D721Med (cell line): ENCODE measurements at regions not wholly inside any gene's neighbourhood (a gene's known extent, or its start where the extent isn't known, plus 50 kb on each side); places are given as distances from the start of the nearest gene placed in this dataset.

ENCODE experiments used
- DNase-seq: peaks from one replicate; pipeline ENCODE4 v3.0.0; 2011; ENCODE audit warnings: low spot score; ENCODE audit not compliant: insufficient read length
- FAIRE-seq: peaks from 2 replicates; lab custom pipeline; 2011; peaks lifted over from hg19 to GRCh38; lab: Jason Lieb, UNC
- CTCF ChIP-seq: IDR thresholded peaks from 2 replicates; pipeline ENCODE4 v1.5.1; 2012; ENCODE audit warnings: mild to moderate bottlenecking, control low read depth; ENCODE audit not compliant: insufficient read depth; ENCODE audit errors: missing control alignments

DNA sequence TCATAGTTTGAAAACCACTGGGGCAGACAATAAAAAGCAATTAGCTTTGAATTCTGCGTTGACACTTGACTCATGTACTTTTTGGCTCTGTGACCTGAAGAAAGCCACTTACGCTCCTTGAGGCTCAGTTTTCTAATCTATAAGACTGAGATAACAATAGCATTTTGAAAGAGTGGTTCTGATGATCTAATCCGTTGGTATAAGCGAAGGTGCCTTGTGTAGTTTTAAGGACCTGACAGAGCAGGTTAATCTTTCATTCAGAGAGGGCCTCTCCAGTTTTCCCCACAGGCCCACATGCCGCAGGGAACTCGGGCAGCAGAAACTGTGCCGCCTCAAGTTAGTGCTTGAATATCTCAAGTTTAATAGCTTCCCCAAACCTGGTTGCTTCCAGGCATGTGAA, 306.0 kb upstream of the GBE1 start:
- FAIRE-seq (no peak), DNase-seq (no peak)
- no peak for TF ChIP-seq CTCF

- TF ChIP-seq CTCF = no peak
- no peak for FAIRE-seq
- no peak for DNase-seq
Observed at GRCh38 chr3:82058809-82059208, 297.4 kb upstream of the GBE1 start.

DNA sequence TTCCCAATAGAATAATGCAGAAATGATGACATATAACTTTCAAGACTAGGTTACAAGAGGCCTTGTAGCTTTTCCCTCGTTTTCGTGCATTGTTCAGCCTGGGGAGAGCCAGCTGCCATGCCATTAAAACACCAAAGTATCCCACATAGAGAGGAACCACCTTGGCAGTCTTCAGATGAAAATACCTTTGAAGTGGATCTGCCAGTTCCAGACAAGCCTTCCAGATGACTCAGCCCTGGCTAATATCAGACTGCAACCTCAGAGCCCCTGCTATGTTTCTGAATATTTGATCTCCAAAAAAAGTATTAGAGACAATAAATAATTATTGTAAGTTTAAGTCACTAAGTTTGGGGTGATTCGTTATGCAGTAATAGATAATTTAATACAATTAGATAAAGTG, 294.3 kb upstream of the GBE1 start:
- no peak for DNase-seq
- no peak for FAIRE-seq

GRCh38 chr3:82054849-82055248, 293.4 kb upstream of the GBE1 start:
- TF ChIP-seq CTCF = no peak
- FAIRE-seq (no peak), DNase-seq (no peak)

More for the DNA sequence above, 294.3 kb upstream of the GBE1 start:
- no peak for TF ChIP-seq CTCF

GRCh38 chr3:82053236-82053635, 291.8 kb upstream of the GBE1 start:
- no peak for FAIRE-seq
- no peak for DNase-seq
- no peak for TF ChIP-seq CTCF

GRCh38 chr3:82050382-82050781, 288.9 kb upstream of the GBE1 start:
- DNase-seq = no peak
- TF ChIP-seq CTCF = no peak
- FAIRE-seq = no peak

GRCh38 chr3:82048711-82049110, 287.3 kb upstream of the GBE1 start:
- FAIRE-seq (no peak), DNase-seq (no peak)
- no peak for TF ChIP-seq CTCF
